ENCODE measurements at regions not wholly inside any gene's neighbourhood (a gene's known extent, or its start where the extent isn't known, plus 50 kb on each side); places are given as distances from the start of the nearest gene placed in this dataset.

DNA sequence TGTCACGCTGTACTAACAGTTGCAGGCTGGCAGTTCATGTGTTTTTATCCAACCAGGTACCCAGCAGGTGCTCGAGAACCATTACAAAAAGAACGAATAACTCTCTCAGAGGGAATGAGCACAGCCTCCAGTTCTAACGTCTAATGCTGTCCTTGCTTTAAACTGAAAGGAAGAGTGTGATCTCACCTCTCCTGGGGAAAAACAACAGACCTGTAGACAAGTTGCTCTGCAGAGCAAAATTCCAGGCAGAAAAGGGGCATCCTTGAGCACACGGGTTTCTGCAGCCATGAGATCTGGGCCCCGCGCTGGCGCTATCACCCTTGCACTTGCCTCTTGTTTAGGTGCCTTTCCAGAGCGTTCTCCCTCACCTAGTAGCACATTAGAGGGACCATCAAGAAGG, 92.5 kb upstream of the DNAH5 start:
- peak overlapping the region; percentile 47 for H3K4me2 ChIP-seq (ENCODE audit: insufficient read depth, insufficient read length, low read length)
- H3T11ph ChIP-seq (ENCODE audit: low read length) = peak overlapping the region; percentile 57
- H3K23me2 ChIP-seq (ENCODE audit: insufficient read length, low read depth, low read length, poor library complexity, severe bottlenecking) = peaks cover 6% of the 10 kb centered on the region
- H3K4me1 ChIP-seq (ENCODE audit: insufficient read depth, low read length) = peaks cover 14% of the 10 kb centered on the region; the same call in 1 of the 2 replicates
- no peak for TF ChIP-seq CTCF (conservative IDR thresholded peaks at IDR 0.05)
- H2BK12ac ChIP-seq (ENCODE audit: insufficient read length, low read depth, low read length) = peak overlapping the region; percentile 35
- Mint-ChIP-seq H3K27me3 (ENCODE audit: low read depth) (peaks cover 21% of the 10 kb centered on the region), H3K4me1 (peaks cover 39 to 47% of the 10 kb centered on the region in 2 experiments), H3K9me3 (peaks cover 0 to 3% of the 10 kb centered on the region in 2 experiments; a peak in 1 of 5 replicates), H3K4me3 (peak overlapping the region; percentile 34 to 51; a peak in 4 of 5 replicates), H3K36me3 (ENCODE audit: insufficient read depth in 1 of 3, low read depth in 3 of 3) (peaks cover 0 to 2% (median 0%) of the 10 kb centered on the region in 3 experiments; a peak in 3 of 7 replicates), H3K27ac (peak overlapping the region; percentile 69 to 92 (median 89); a peak in 6 of 7 replicates)
- no peaks in the 10 kb centered on the region; the same call in 1 of the 2 replicates for H3K79me2 ChIP-seq (ENCODE audit: insufficient read depth, low read length)
- no peak overlapping the region for H3K56ac ChIP-seq (ENCODE audit: insufficient read length, low read depth, low read length)
- WGBS (ENCODE audit: extremely low coverage, insufficient read length, low lambda C conversion rate) = no CpG with 5 or more reads among the region's 9 CpGs
- H2BK120ac ChIP-seq (ENCODE audit: low read depth, low read length, poor library complexity, severe bottlenecking) = peak overlapping the region; percentile 62
- H4K5ac ChIP-seq (ENCODE audit: insufficient read length, low read depth, low read length) = no peak overlapping the region
- no peak overlapping the region for H3K9ac ChIP-seq (ENCODE audit: extremely low read depth, insufficient read length, low read length)
- H3K79me1 ChIP-seq (ENCODE audit: insufficient read depth, low read depth, low read length, poor library complexity, severe bottlenecking) = no peaks in the 10 kb centered on the region
- DNase-seq = no peak
- no peak overlapping the region for H4K91ac ChIP-seq (ENCODE audit: insufficient read length, low read depth, low read length)
- H3K14ac ChIP-seq (ENCODE audit: insufficient read depth, low read length) = peak overlapping the region; percentile 72; the same call in 1 of the 2 replicates
- H3K4ac ChIP-seq (ENCODE audit: low read depth, low read length) = no peak overlapping the region
- no peak overlapping the region for H2BK5ac ChIP-seq (ENCODE audit: insufficient read length, low read length)
- no peak overlapping the region for H3K27ac ChIP-seq (ENCODE audit: insufficient read length, low read depth, low read length)
- H2BK15ac ChIP-seq (ENCODE audit: low read depth, low read length) = no peak overlapping the region
- no peaks in the 10 kb centered on the region for H3K9me3 ChIP-seq (ENCODE audit: control insufficient read depth, low read depth, low read length)
- no peak overlapping the region for H2AFZ ChIP-seq (ENCODE audit: low read length)
- no peak overlapping the region for H3K23ac ChIP-seq (ENCODE audit: insufficient read length, low read depth, low read length)
- peaks cover 2% of the 10 kb centered on the region; the same call in 1 of the 2 replicates for H3K27me3 ChIP-seq (ENCODE audit: insufficient read depth, low read length)
- no peak overlapping the region for H4K8ac ChIP-seq (replicated peaks; ENCODE audit: insufficient read length, low read depth, low read length)
- H4K20me1 ChIP-seq (ENCODE audit: control insufficient read depth, insufficient read depth, insufficient read length) = no peaks in the 10 kb centered on the region
- no peak overlapping the region for H2AK5ac ChIP-seq (ENCODE audit: insufficient read length, low read length)
- no peak overlapping the region for H2BK20ac ChIP-seq (ENCODE audit: low read depth, low read length, poor library complexity, severe bottlenecking)
- no peak overlapping the region for H3K18ac ChIP-seq (ENCODE audit: insufficient read length, low read depth, low read length)

Data from H9 (cell line).